ENCODE measurements at regions not wholly inside any gene's neighbourhood (a gene's known extent, or its start where the extent isn't known, plus 50 kb on each side); places are given as distances from the start of the nearest gene placed in this dataset.

GRCh38 chr14:34097644-34098043, 146.8 kb upstream of the EGLN3 start:
- no peak for TF ChIP-seq SP1 (CRISPR knock-in tag; conservative IDR thresholded peaks at IDR 0.05)
- no peak for TF ChIP-seq ZNF281 (CRISPR knock-in tag; IDR thresholded peaks at IDR 0.05)
- TF ChIP-seq NR2C2 (CRISPR knock-in tag; IDR thresholded peaks at IDR 0.05) = no peak
- no peak for TF ChIP-seq STAT6 (CRISPR knock-in tag; conservative IDR thresholded peaks at IDR 0.05; ENCODE audit: low read depth)
- TF ChIP-seq USF1 (CRISPR knock-in tag; IDR thresholded peaks at IDR 0.05) = no peak
- TF ChIP-seq CBFB (CRISPR knock-in tag; IDR thresholded peaks at IDR 0.05; ENCODE audit: low read depth) = no peak
- TF ChIP-seq CTCF (IDR thresholded peaks at IDR 0.05) = no peak
- TF ChIP-seq ATF6 (CRISPR knock-in tag; IDR thresholded peaks at IDR 0.05) = no peak
- no peak for TF ChIP-seq JAZF1 (CRISPR knock-in tag; IDR thresholded peaks at IDR 0.05)
- no peak for TF ChIP-seq NR1H2 (CRISPR knock-in tag; IDR thresholded peaks at IDR 0.05)
- TF ChIP-seq FOXK1 (CRISPR knock-in tag; IDR thresholded peaks at IDR 0.05) = no peak
- no peak for TF ChIP-seq ATF3 (CRISPR knock-in tag; conservative IDR thresholded peaks at IDR 0.05)
- TF ChIP-seq HMGA2 (CRISPR knock-in tag; IDR thresholded peaks at IDR 0.05) = no peak
